ENCODE measurements at regions not wholly inside any gene's neighbourhood (a gene's known extent, or its start where the extent isn't known, plus 50 kb on each side); places are given as distances from the start of the nearest gene placed in this dataset.

GRCh38 chr3:84893211-84893610, 65.6 kb upstream of the CADM2 start:
- TF ChIP-seq POLR2A (IDR thresholded peaks at IDR 0.05), result no peak
- no peak for TF ChIP-seq CTCF (IDR thresholded peaks at IDR 0.05)
- Histone ChIP-seq H3K36me3 (no peaks in the 10 kb centered on the region), H3K9me3 (peaks cover 0 to 4% of the 10 kb centered on the region in 2 donors), H3K27ac (no peak overlapping the region), H3K27me3 (no peaks in the 10 kb centered on the region), H3K4me1 (no peaks in the 10 kb centered on the region), H3K4me3 (no peak overlapping the region)
- DNase-seq, result no peak
- intact Hi-C loops (cut with DNase I; ENCODE audit: low total_unique reads), result no loop called here

- no peaks in the 10 kb centered on the region for H3K9me3 ChIP-seq
- no peak overlapping the region for H3K4me3 ChIP-seq
- TF ChIP-seq POLR2A (IDR thresholded peaks at IDR 0.05) (no peak), CTCF (IDR thresholded peaks at IDR 0.05) (no peak)
- no peaks in the 10 kb centered on the region for H3K4me1 ChIP-seq
- no peak for DNase-seq
- H3K27ac ChIP-seq, result no peak overlapping the region
- no peaks in the 10 kb centered on the region for H3K27me3 ChIP-seq
- no peaks in the 10 kb centered on the region for H3K36me3 ChIP-seq
- intact Hi-C loops (cut with DNase I; ENCODE audit: low total_unique reads), result no loop called here
These were observed 54.6 kb upstream of the CADM2 start for GRCh38 chr3:84904212-84904611.

- H3K27me3 ChIP-seq, result no peaks in the 10 kb centered on the region
- H3K4me1 ChIP-seq, result no peaks in the 10 kb centered on the region
- no peak for DNase-seq
- no peaks in the 10 kb centered on the region for H3K9me3 ChIP-seq
- TF ChIP-seq CTCF (IDR thresholded peaks at IDR 0.05), result no peak
- H3K27ac ChIP-seq, result no peak overlapping the region
- intact Hi-C loops (cut with DNase I; ENCODE audit: low total_unique reads), result no loop called here
- no peaks in the 10 kb centered on the region for H3K36me3 ChIP-seq
- H3K4me3 ChIP-seq, result no peak overlapping the region
These were observed 53.8 kb upstream of the CADM2 start for GRCh38 chr3:84904816-84905555.

- intact Hi-C loops (cut with DNase I; ENCODE audit: low total_unique reads), result no loop called here
- Histone ChIP-seq H3K4me3 (no peak overlapping the region), H3K36me3 (no peaks in the 10 kb centered on the region), H3K9me3 (no peaks in the 10 kb centered on the region), H3K27ac (no peak overlapping the region), H3K4me1 (no peaks in the 10 kb centered on the region), H3K27me3 (no peaks in the 10 kb centered on the region)
- no peak for TF ChIP-seq POLR2A (IDR thresholded peaks at IDR 0.05)
- TF ChIP-seq CTCF (IDR thresholded peaks at IDR 0.05), result no peak
- no peak for DNase-seq
These were observed 53.3 kb upstream of the CADM2 start for GRCh38 chr3:84905556-84905920.

GRCh38 chr3:84906065-84906464, 52.7 kb upstream of the CADM2 start:
- H3K36me3 ChIP-seq, result no peaks in the 10 kb centered on the region
- TF ChIP-seq POLR2A (IDR thresholded peaks at IDR 0.05) (no peak), CTCF (IDR thresholded peaks at IDR 0.05) (no peak)
- H3K27ac ChIP-seq, result no peak overlapping the region
- DNase-seq, result no peak
- no peaks in the 10 kb centered on the region for H3K27me3 ChIP-seq
- no peak overlapping the region for H3K4me3 ChIP-seq
- no peaks in the 10 kb centered on the region for H3K4me1 ChIP-seq
- H3K9me3 ChIP-seq, result no peaks in the 10 kb centered on the region
- intact Hi-C loops (cut with DNase I; ENCODE audit: low total_unique reads), result no loop called here

Measured in uterus (tissue), 3 donors.